ENCODE measurements at regions not wholly inside any gene's neighbourhood (a gene's known extent, or its start where the extent isn't known, plus 50 kb on each side); places are given as distances from the start of the nearest gene placed in this dataset.

DNA sequence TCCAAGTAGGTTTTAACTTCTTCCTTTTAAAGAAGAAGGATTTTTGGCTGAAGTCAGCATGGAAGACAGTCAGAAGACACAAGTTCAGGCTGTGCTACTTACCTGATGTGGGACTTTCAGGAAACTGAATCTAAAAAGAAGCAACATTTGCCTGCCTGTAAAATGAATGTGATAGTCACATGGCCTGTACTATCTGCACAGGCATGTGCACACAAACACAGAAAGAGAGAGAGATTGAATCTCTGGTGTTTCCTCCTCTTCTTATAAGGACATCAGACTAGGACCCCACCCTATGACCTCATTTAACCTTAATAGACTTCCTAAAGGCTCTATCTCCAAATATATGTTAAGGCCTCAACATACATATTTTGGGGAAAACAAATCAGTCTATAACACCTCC is 542.9 kb downstream of the PLPP3 start:
- no peak for TF ChIP-seq POLR2A (IDR thresholded peaks at IDR 0.05)
- no peak for TF ChIP-seq EP300 (IDR thresholded peaks at IDR 0.05)
- TF ChIP-seq, protein P1, sequence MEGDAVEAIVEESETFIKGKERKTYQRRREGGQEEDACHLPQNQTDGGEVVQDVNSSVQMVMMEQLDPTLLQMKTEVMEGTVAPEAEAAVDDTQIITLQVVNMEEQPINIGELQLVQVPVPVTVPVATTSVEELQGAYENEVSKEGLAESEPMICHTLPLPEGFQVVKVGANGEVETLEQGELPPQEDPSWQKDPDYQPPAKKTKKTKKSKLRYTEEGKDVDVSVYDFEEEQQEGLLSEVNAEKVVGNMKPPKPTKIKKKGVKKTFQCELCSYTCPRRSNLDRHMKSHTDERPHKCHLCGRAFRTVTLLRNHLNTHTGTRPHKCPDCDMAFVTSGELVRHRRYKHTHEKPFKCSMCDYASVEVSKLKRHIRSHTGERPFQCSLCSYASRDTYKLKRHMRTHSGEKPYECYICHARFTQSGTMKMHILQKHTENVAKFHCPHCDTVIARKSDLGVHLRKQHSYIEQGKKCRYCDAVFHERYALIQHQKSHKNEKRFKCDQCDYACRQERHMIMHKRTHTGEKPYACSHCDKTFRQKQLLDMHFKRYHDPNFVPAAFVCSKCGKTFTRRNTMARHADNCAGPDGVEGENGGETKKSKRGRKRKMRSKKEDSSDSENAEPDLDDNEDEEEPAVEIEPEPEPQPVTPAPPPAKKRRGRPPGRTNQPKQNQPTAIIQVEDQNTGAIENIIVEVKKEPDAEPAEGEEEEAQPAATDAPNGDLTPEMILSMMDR (IDR thresholded peaks at IDR 0.05): no peak
- no peaks in the 10 kb centered on the region for H3K27me3 ChIP-seq
- H3K9me3 ChIP-seq: no peaks in the 10 kb centered on the region
- no peak overlapping the region for H3K27ac ChIP-seq
- H3K4me3 ChIP-seq: no peak overlapping the region
- peaks cover 0 to 14% (median 0%) of the 10 kb centered on the region in 4 donors for H3K4me1 ChIP-seq
- H3K36me3 ChIP-seq: no peaks in the 10 kb centered on the region
- DNase-seq (ENCODE audit: low spot score in 2 of 2): no peak

DNA sequence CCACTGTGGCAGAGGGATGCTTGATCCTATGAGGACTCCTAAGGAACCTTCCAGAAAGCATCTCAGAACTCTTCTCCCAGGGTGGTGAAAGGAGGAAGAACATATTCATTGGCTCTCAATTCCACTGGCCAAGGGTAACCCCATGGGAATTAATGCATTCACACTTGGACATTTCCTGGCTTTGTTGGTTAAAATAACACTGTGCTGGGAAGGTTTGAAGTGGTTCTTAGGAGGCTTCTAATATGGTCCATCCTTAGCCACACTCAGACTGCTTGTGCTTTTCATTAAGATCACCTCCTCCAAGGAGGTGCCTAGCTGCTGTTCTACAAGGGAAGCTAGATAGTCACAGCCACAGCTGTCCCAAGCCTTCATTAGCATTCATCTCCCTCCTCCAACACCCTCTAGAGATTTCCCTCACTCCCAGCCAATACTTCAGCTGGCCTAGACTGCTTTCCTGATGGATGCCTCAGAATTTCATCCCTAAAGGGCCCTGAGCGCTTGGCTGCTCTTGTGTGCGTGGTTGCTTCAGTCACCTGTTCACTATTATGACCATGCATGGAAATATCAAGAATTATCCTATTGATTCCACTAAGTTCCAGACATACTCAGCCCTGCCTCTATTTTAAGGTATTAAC is 544.4 kb downstream of the PLPP3 start:
- no peak overlapping the region for H3K4me3 ChIP-seq
- no peaks in the 10 kb centered on the region for H3K36me3 ChIP-seq
- no peaks in the 10 kb centered on the region for H3K27me3 ChIP-seq
- TF ChIP-seq, protein P1 (IDR thresholded peaks at IDR 0.05): no peak
- TF ChIP-seq POLR2A (IDR thresholded peaks at IDR 0.05) (no peak), EP300 (IDR thresholded peaks at IDR 0.05) (no peak)
- DNase-seq (ENCODE audit: low spot score in 2 of 2): no peak
- no peak overlapping the region for H3K27ac ChIP-seq
- H3K9me3 ChIP-seq: no peaks in the 10 kb centered on the region
- WGBS, 2 donors: 96 to 98% methylated on average over 2 of the region's 2 CpGs
- peaks cover 0 to 14% (median 0%) of the 10 kb centered on the region in 4 donors for H3K4me1 ChIP-seq

DNA sequence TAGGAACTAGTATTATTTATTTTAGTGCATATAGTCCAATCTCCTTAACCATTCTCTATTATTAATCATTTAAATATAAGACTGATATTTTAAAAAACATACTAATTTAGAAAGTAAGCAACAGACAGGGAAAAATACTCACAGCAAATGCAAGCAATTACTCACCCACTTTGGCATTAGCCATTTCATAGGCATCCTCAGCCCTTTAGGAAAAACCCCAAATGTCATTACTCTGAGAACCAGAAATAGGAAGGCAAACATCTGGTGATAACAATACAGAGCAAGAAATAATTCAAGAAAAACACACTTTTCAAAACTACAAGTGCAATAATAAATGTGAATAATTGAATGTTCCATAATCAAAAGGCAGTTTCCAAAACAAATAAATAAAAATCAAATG is 545.1 kb downstream of the PLPP3 start:
- Histone ChIP-seq H3K4me3 (no peak overlapping the region), H3K4me1 (peaks cover 0 to 14% (median 0%) of the 10 kb centered on the region in 4 donors), H3K27me3 (no peaks in the 10 kb centered on the region), H3K9me3 (no peaks in the 10 kb centered on the region), H3K27ac (no peak overlapping the region), H3K36me3 (no peaks in the 10 kb centered on the region)
- no peak for TF ChIP-seq POLR2A (IDR thresholded peaks at IDR 0.05)
- no peak for TF ChIP-seq EP300 (IDR thresholded peaks at IDR 0.05)
- TF ChIP-seq, protein P1 (IDR thresholded peaks at IDR 0.05): no peak
- no peak for DNase-seq (ENCODE audit: low spot score in 2 of 2)

DNA sequence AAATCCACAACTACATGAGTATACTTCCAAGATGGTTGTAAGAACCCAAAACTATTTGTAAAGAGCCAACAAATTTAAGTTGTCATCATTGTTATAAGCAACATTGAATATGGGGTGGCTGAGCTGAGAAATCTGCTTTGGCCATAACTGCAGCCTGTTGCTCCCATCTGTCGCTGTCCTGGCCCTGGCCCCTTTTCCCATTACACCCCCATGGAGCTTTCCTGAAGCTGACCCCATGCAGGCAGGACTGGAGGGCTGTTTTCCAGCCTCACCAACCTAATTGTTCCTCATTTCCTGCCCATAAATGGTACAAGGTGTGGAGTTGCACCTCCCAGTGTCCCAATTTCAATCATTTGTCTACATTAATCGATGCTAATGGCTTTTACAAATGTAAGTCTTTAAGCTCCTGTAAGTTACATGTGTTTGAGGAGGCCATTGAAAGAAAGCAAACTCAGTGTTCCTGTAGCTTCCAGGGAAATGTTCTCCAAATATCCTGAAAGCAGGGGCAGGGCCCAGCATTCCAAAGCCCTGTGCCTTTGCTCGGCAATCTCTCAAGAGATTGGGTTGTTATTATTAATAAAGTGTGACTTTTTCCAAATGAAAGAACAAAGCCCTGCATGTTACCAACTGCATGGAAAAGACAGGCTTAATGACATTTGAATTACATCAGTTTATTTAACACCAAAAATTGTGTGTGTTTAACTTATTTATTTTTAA is 545.9 kb downstream of the PLPP3 start:
- H3K9me3 ChIP-seq: no peaks in the 10 kb centered on the region
- TF ChIP-seq EP300 (IDR thresholded peaks at IDR 0.05): no peak
- TF ChIP-seq POLR2A (IDR thresholded peaks at IDR 0.05): no peak
- TF ChIP-seq, protein P1 (IDR thresholded peaks at IDR 0.05): no peak
- H3K4me1 ChIP-seq: peaks cover 0 to 14% (median 0%) of the 10 kb centered on the region in 4 donors
- no peak overlapping the region for H3K4me3 ChIP-seq
- H3K27me3 ChIP-seq: no peaks in the 10 kb centered on the region
- 53% methylated on average over 3 of the region's 3 CpGs for WGBS, 2 donors
- no peaks in the 10 kb centered on the region for H3K36me3 ChIP-seq
- no peak overlapping the region for H3K27ac ChIP-seq
- DNase-seq (ENCODE audit: low spot score in 2 of 2): no peak

DNA sequence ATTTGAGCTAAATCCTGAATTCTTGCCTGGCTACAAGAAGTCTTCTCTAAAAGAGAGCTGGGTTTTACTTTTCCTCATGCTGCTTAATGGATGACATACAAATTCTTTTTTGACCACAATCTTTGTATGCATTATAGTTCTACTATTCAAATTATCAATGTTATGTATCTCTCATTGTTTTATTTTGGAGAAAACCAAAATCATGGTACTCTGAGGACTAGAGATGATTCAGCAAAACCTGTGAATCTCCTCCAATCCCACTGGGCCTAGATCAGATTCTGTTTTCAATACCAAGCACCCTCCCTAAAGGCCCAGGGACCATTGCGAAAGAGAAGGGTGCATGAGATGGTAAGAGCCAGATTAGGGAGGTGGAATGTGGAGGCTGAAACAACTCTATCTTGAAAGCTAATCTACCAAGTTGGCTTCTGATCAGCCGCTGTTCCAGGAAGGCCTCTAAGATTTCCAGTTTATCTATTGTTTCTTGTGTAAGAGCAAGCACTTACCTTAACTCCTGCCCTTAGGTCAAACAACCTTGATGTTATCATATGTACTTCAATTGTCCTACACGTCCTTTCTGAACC is 547.2 kb downstream of the PLPP3 start:
- 87% methylated on average over 3 of the region's 3 CpGs for WGBS, 2 donors
- no peaks in the 10 kb centered on the region for H3K36me3 ChIP-seq
- no peak overlapping the region for H3K4me3 ChIP-seq
- peaks cover 0 to 14% (median 0%) of the 10 kb centered on the region in 4 donors for H3K4me1 ChIP-seq
- no peak for DNase-seq (ENCODE audit: low spot score in 2 of 2)
- no peak overlapping the region for H3K27ac ChIP-seq
- H3K9me3 ChIP-seq: no peaks in the 10 kb centered on the region
- TF ChIP-seq, protein P1 (IDR thresholded peaks at IDR 0.05): no peak
- TF ChIP-seq EP300 (IDR thresholded peaks at IDR 0.05): no peak
- no peak for TF ChIP-seq POLR2A (IDR thresholded peaks at IDR 0.05)
- no peaks in the 10 kb centered on the region for H3K27me3 ChIP-seq

All from tibial nerve (tissue), 4 donors.